HG02610 (cell line): ENCODE measurements at regions not wholly inside any gene's neighbourhood (a gene's known extent, or its start where the extent isn't known, plus 50 kb on each side); places are given as distances from the start of the nearest gene placed in this dataset.
"Not testable (repeated sequence)": the region's sequence is repeated elsewhere in the genome, so short reads cannot be mapped to it uniquely, and the experiment has no call there.

ENCODE experiments used
- ATAC-seq: cut with Tn5 transposase; IDR thresholded peaks from one replicate; pipeline ENCODE4 v1.9.1; 2021; ENCODE audit warnings: mild to moderate bottlenecking, moderate library complexity; ENCODE audit not compliant: unreplicated experiment

DNA sequence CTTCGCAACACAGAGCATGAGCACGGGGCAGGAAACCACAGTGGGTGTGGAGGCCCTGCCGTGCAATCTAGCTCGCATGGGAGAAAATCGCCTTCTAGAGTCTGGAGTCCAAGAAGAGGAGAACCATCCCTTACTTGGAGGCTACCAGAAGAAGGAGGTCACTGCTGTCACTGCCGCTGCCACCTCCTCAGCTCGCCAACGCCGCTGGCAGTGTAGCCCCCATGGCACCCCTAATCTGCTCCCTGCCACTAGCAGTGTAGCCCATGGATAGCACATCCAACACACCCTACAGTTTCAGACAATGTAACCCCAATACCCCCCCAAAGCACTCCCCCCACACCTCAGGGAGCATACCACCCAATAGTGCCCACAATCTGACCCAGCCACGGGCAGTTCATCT is 438.0 kb upstream of the ZNF337 start:
- no peak for ATAC-seq

DNA sequence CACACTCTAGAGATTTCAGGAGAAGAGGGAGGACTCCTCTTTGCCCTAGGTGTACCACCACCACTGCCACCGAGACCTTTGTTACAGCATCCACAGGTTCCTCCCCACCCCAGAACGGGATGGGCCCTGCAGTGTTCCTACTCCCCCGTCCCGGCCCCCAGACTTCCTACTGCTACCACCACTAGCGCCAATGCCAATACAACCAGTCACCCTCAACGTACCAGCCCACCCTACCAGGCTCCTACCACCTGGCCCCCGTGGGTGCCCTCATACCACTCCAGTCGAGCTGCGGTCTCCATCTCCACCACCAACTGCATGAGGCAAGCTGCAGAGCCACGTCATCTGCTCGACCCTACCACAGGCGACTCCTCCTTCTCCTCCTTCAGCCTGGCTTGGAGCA is 437.1 kb upstream of the ZNF337 start:
- ATAC-seq, result not testable (repeated sequence)

DNA sequence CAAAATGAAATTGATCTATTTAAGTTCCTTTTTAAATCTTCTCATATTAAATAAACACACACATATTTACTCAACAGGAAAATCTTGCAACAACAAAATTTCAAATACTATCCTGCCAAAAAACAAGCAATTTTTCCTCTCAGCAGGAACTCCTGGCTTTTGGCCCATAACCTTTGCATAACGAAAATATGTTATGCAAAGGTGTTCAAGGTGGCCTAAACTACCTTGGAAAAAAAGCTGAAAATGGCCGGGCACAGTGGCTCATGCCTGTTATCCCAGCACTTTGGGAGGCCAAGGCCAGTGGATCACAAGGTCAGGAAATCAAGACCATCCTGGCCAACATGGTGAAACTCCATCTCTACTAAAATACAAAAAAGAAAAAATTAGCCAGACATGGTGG is 424.3 kb upstream of the ZNF337 start:
- not testable (repeated sequence) for ATAC-seq

DNA sequence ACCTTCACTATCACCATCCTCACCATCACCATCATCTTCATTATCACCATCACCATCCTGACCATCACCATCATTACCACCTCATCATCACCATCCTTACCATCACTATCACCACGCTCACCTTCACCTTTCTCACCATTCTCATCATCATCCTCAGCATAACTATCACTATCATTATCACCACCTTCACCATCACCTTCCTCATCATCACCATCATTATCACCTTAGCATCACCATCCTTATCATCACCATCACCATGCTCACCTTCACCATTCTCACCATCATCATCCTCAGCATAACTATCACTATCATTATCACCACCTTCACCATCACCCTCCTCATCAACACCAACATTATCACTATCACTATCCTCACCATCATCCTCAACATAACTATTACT is 397.8 kb upstream of the ZNF337 start:
- ATAC-seq, result not testable (repeated sequence)

DNA sequence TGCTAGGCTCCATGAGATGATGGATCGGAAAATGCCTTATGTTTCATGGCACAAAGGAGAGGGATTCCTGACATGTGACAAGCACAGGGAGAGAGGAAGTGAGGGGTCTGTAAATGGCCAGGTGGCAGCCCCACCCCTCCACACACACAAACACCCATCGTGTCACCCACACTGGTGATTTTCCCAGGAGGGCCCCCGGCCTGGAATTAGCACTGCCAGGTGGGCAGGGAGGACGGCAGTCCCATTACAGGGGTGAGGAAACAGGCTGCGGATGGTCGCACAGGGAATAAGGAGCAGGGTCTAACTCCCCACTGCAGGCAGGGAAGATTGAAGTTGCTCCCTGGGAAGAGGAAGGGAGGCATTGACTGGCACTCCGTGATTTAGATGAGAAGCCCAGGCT is 395.3 kb upstream of the ZNF337 start:
- not testable (repeated sequence) for ATAC-seq

DNA sequence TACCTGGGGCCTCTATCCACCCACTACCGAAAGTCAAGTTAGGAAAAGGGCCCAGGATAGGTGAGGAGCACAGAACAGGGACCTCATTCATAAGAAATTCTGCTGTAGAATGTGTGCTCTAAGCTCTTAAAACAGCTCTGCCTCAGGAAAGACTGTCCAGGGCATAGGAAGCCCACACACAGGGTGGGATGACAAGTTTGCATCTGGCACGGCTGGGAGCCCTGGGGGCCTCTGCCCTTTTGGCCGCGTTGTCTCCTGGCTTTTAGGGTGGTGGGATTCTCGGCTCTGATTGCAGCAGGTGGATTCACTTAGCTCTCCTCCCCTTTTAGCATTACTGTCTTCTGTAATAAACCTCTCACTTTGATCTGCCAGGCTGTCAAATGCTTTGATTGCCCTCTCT is 389.5 kb upstream of the ZNF337 start:
- ATAC-seq, result not testable (repeated sequence)

DNA sequence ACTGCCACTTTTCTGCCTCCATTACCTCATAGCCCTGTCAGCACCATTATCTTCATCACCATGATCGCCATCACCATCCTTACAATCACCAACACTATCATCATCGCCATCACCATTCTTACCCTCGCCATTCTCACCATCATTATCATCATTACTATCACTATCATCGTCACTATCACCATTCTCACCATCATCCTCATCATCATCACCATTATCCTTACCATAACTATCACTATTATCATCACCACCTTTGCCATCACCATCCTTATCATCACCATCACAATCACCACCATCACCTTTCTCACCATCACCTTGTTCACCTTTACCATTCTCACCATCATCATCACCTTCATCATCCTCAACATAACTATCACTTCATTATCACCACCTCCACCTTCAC is 377.3 kb upstream of the ZNF337 start:
- ATAC-seq, result not testable (repeated sequence)

DNA sequence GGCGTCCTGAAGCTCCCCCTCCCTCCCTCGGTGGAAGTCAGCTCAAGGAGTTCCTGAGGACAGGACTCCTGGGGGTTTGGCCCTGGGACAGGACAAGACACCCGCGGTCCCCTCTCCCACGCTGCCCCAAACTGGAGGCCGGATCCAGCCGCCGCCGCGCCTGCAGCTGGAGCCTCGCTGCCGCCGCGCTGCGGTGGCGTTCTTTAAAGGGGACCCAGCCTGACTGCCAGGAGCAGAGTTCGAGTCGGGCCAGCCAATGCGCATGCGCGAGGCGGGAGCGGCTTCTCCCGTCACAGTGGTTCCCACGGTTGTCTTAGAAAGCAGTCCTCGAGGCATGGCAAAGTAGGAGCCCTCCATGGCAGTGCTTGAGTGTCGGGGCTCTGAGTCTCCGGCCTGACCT is 362.7 kb upstream of the ZNF337 start:
- ATAC-seq, result not testable (repeated sequence)

DNA sequence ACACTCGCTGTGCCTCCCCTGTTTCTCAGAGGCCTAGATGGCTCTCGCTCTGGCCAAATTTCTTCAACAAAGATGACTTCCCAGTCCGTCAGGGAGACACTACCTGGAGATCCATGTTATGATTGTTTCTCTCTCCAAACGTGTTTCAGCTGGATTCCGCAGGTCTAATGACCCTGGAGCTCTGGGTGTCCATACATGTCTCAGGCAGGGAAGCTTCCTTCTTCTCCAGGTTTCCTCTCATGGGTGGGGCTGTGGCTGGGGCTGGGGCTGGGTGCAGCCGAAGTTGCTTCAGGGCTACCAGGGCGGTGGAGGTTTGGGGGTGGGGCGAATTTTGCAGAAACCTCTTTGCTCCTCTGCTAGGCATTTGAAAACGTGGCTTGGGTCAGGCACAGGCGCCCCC is 361.8 kb upstream of the ZNF337 start:
- ATAC-seq, result not testable (repeated sequence)

DNA sequence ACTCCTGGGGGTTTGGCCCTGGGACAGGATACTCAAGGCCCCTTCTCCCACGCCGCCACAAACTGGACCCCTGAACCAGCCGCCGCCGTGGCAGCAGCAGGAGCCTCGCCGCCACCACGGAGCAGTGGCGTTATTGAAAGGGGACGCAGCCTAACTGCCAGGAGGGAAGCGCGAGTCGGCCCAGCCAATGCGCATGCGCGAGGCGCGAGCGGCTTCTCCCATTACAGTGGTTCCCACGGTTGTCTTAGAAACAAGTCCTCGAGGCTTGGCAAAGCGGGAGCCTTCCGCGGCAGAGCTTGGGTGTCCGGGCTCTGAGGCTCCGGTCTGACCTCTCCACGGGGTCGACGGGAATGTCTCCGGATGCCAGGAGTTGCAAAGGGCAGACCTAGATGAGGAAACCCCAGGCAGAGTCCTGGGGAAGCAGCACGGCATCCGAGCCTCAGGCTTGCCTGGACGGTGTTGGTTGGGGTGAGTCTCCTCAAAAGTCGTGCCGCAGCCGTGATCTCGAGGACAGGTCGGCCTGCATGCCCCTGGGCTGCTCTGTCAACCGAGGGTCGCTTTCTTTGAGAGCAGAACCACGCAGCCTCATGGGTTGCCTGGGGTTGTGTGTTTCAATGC is 360.6 kb upstream of the ZNF337 start:
- ATAC-seq, result not testable (repeated sequence)

DNA sequence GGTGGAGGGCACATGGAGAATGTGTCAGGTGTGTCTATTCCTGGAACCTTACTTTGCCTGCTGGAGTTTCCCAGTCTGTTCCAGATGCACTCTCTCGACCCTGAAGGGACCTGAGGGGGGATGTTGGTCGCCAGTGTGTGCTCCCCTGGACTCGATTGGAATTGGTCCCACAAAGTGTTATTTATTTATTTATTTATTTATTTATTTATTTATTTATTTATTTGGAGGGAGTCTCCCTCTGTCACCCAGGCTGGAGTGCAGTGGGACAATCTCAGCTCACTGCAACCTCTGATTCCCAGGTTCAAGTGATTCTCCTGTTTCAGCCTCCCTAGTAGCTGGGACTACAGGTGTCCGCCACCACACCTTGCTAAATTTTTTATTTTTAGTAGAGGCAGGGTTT is 329.1 kb upstream of the ZNF337 start:
- ATAC-seq, result not testable (repeated sequence)

DNA sequence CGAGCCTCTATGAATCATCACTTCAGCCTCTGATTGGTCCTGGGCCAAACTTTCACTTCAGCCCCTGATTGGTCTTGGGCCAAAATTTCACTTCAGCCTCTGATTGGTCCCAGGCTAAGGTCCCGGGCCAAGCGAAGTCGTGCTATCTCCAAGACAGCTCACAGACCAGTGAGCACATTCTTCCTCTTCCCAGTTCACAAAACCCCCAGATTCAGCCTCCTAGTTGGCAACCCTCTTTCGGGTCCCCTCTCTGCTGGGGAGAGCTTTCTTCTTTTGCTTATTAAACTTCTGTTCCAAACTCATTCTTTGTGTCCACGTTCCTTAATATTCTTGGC is 314.3 kb upstream of the ZNF337 start:
- not testable (repeated sequence) for ATAC-seq

DNA sequence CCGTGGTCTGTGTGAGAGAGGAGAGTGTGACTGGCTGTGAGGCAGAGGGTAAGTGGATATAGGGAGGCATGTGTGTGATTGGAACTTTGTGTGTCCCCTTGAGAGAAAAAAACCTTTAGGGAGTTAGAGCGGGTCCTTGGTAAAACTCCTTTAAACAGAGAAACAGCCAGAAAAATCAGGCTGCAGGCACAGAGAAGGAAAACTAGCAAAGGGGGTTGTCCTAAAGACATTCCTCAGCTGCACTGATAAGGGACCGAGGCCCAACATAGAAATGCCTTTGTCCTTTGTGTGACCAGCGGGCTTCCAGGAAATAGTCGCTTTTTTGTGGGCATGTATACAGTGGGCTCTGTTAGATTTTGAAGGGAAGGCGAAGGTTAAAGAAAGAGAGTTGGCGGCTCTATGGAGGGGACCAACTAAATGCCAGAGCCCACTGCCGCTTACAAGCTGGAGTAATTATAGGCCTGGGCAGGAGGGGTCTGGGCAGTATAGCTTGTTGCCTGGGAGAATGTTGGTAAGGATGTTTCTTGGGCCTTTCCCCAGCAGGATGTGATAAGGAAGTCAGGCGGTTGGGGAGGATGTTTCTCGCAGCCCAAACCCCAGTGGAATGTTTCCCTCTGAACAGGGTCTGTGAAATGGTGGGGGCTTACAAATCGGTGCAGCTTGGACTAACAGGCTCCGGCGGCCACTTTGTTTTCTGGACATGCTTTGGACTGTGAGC is 313.7 kb upstream of the ZNF337 start:
- ATAC-seq, result not testable (repeated sequence)

DNA sequence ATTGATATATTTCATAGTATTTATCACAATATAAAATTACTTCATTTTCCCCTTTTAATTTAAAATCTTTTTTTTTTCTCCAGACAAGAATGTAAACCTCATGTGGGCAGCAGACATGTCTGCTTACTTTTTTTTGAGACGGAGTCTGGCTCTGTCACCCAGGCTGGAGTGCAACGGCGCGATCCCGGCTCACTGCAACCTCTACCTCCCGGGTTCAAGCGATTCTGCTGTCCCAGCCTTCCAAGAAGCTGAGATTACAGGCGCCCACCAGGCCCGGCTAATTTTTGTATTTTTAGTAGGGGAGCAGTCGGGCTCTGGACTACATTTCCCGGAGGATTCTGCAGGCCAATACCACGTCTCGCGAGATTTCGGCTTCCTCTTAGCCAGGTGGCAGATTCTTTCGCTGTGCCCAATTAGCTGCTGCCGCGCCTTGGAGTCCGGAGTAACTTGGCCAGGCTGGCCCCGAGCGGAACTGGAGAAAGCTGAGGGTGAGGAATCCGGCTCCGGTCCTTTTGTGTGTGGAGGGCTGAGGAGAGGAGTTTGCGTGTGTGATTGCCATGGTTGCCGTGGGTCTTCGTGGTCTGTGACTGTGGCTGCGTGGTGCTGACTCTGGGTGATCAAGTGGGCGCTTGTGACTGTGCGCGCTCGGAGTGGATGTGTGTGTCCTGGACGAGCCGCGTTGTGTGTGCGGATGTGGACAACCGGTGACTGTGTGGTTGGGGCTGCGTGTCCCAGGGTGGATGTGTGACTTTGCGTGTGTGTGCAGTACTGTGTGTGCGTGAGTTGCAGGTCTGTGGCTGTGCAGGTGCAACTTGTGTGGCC is 313.0 kb upstream of the ZNF337 start:
- not testable (repeated sequence) for ATAC-seq

DNA sequence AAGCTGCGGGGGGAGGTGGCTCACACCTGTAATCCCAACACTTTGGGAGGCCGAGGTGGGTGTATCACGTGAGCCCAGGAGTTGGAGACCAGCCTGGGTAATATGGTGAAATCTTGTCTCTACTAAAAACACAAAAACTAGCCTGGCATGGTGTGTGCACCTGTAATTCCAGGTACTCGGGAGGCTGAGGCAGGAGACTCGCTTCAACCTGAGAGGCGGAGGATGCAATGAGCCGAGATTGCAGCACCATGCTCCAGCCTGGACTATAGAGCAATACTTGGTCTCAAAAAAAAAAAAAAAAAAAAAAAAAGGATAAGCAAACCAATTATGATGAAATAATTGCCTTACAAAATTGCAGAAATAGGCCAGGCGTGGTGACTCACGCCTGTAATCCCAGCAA is 311.4 kb upstream of the ZNF337 start:
- ATAC-seq, result not testable (repeated sequence)

DNA sequence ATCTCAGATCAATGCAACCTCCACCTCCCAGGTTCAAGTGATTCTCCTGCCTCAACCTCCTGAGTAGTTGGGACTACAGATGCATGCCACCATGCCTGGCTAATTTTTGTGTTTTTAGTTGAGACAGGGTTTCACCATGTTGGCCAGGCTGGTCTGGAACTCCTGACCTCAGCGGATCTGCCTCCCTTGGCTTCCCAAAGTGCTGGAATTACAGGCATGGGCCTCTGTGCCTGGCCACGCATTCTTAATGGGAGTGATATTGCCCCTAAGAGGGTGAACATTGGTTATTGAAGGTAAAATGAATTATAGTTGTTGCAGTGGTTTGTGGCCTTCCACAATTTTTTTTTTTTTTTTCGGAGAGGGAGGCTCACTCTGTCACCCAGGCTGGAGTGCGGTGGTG is 309.5 kb upstream of the ZNF337 start:
- not testable (repeated sequence) for ATAC-seq

DNA sequence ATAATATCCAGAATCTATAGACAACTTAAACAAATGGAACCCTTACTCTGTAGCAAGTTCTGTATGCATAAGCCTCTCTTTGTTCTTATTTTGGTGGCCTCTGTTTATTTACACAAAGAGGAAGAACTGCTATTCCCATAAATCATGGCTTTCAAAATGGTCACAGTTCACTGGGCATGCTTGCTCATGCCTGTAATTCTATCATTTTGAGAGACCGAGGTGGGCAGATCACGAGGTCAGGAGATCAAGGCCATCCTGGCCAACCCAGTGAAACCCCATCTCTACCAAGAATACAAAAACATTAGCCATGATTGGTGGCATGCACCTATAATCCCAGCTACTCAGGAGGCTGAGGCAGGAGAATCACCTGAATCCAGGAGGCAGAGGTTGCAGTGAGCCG is 307.3 kb upstream of the ZNF337 start:
- ATAC-seq, result not testable (repeated sequence)

DNA sequence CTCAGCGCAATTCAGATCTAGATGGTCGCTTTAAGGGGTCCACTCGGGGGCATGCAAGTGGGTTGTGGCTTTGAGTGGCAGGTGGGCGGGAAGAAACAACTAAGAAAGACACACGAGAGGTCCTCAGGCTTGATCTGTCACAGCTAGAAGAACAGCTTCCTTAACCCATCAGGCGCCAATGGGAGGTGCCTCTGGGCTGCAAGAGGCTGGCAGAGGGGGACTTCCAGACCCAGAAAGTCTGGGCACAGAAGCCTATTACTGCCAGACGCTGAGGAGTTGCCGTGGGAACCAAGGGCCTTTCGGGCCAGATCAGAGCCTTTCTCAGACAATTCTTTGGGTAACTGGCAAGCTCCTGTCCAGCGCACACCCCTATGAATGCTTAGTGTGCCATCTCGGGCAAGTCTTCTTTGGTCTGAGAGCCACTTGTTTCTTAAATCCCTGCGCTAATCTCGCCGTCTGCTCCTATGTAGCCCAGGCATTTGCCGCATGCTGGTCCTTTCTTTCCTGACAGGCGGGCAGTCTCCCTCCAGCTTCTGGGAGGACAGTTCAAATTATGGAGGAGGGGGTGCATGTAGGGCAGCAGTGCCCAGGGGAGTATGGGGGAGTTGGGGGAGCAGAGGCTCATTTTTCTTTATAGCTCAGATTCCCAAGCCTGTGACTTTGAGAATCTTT is 300.9 kb upstream of the ZNF337 start:
- not testable (repeated sequence) for ATAC-seq

DNA sequence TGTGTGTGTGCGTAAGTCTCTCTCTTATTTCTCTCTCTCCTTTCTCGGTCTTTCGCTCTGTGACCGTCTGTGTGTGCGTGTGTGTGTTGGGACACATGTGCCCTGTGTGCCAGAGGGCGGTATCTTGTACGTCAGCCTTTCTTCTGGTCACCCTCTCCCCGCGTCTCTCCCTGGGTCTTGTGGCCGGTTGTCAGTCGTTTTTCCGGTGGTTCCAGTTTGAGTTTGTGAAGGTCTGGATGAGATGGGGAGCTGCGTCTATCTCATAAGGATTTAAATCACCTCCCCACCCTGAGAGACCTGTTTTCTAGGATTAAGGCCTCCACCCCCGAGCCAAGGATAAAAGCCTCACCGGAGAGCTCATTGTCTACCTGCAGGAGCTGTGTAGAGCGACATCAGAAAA is 295.5 kb upstream of the ZNF337 start:
- ATAC-seq, result no peak

DNA sequence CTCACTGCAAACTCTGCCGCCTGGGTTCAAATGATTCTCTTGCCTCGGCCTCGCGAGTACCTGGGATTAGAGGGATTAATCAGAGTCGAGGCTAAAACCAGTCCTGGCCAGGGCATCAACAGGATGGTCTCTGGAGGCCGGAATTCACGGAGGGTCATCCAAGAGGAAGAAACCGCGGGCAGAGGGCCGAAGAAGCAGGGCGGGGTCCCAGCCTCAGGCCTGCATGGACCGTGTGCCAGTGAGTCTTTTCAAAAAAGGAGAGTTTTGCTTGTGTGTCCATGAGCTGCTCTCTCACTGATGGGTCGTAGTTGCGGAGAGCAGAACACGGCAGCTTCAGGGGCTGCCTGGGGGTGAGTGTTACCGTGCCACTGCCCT is 295.1 kb upstream of the ZNF337 start:
- ATAC-seq, result no peak

DNA sequence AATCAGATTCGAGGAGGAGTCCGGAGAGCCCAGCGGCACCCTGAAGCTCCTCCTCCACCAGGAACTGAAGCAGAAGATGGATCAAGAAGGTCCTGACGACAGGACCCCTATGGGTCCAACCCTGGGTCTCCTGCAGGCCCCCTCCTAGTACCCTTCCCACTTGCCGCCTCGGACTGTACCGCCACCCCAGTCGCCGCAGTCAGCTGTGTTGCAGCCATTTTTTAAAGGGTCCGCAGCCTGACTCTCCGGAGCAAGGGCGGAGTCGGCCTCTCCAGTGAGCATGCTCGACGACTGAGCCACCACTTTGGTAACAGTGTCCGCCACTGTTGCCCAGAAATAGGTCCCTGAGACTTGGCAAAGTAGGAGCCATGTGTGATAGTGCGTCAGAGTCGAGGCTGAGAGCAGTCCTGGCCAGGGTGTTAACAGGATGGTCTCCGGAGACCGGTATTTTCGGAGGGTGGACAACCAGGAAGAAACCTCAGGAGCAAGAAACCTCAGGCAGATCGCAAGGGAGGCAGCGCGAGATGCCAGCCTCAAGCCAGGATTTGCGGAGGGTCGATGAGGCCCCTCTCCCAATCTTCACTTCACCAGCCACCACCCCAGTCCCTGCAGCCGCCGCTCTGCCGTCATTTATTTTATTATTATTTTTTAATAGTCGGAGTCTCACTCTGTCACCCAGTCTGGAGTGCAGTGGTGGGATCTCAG is 294.6 kb upstream of the ZNF337 start:
- no peak for ATAC-seq
